Hepatocyte (in vitro differentiated cells): ENCODE measurements at regions not wholly inside any gene's neighbourhood (a gene's known extent, or its start where the extent isn't known, plus 50 kb on each side); places are given as distances from the start of the nearest gene placed in this dataset.

Experiments
- CTCF ChIP-seq: fragments of 200-600 bp; sonication (generic); IDR thresholded peaks from 2 replicates; pipeline ENCODE4 v1.5.1; 2016; ENCODE audit warnings: antibody characterized with exemption, mild to moderate bottlenecking; ENCODE audit not compliant: poor library complexity
- EZH2 ChIP-seq: fragments of 200-600 bp; sonication (generic); IDR thresholded peaks from 2 replicates; pipeline ENCODE4 v1.6.1; 2016; ENCODE audit warnings: antibody characterized with exemption, mild to moderate bottlenecking, borderline replicate concordance

- TF ChIP-seq CTCF: no peak
- no peak for TF ChIP-seq EZH2
These were observed 55.2 kb upstream of the OLFM1 start for GRCh38 chr9:135032041-135032835.
